Caco-2 (cell line): ENCODE measurements at regions not wholly inside any gene's neighbourhood (a gene's known extent, or its start where the extent isn't known, plus 50 kb on each side); places are given as distances from the start of the nearest gene placed in this dataset.

Experiments used
- BruUV-seq: library from RNA; stranded (reverse); fragments of 400-500 nt; replicated peaks from 2 replicates; lab custom pipeline; 2021; lab: Mats Ljungman, UMichigan
- CTCF ChIA-PET: fragments of 300-600 bp; sonication (Branson Sonifier 250); formaldehyde crosslinking; loops from one replicate; lab custom pipeline; 2022; ENCODE audit warnings: antibody characterized with exemption; lab: Charles Lee
- POLR2A ChIA-PET: fragments of 300-600 bp; sonication (Branson Sonifier 250); formaldehyde crosslinking; loops from one replicate; lab custom pipeline; 2022; ENCODE audit warnings: antibody characterized with exemption; lab: Charles Lee
- DNase-seq, 2 experiments: peaks; one replicate each; pipeline versions ENCODE4 v3.0.0 to v3.0.0-alpha.2; 2020 to 2022
- H3K27me3 ChIP-seq: replicated peaks from 2 replicates; pipeline ENCODE4 v1.6.0; 2011; ENCODE audit warnings: low read length; ENCODE audit not compliant: control insufficient read depth, insufficient read depth
- H3K36me3 ChIP-seq: 2 replicates; pipeline ENCODE4 v1.5.1; 2011; ENCODE audit warnings: low read length; ENCODE audit not compliant: control insufficient read depth, insufficient read depth
- H3K4me1 ChIP-seq: fragments of 250-450 bp; sonication (Bioruptor Pico); 2 replicates; pipeline ENCODE4 v1.5.1; 2020; ENCODE audit warnings: mild to moderate bottlenecking
- H3K4me3 ChIP-seq: 2 replicates; pipeline ENCODE4 v1.5.1; 2011; ENCODE audit warnings: low read depth, mild to moderate bottlenecking, control low read depth, low read length
- H3K9me3 ChIP-seq: fragments of 250-450 bp; sonication (Bioruptor Pico); 2 replicates; pipeline ENCODE4 v1.5.1; 2020; ENCODE audit warnings: mild to moderate bottlenecking, moderate library complexity
- H3K27ac Mint-ChIP-seq: one replicate; pipeline ENCODE4 v1.8.0; 2022; ENCODE audit warnings: mixed read lengths; ENCODE audit not compliant: unreplicated experiment
- H3K27me3 Mint-ChIP-seq: one replicate; pipeline ENCODE4 v1.8.0; 2022; ENCODE audit warnings: mixed read lengths; ENCODE audit not compliant: insufficient read depth, unreplicated experiment
- H3K36me3 Mint-ChIP-seq: one replicate; pipeline ENCODE4 v1.8.0; 2022; ENCODE audit warnings: mild to moderate bottlenecking, mixed read lengths; ENCODE audit not compliant: insufficient read depth, unreplicated experiment
- H3K4me1 Mint-ChIP-seq: one replicate; pipeline ENCODE4 v1.8.0; 2022; ENCODE audit warnings: low read depth, mixed read lengths; ENCODE audit not compliant: unreplicated experiment
- H3K4me3 Mint-ChIP-seq: one replicate; pipeline ENCODE4 v1.8.0; 2022; ENCODE audit warnings: mild to moderate bottlenecking, moderate library complexity, mixed read lengths; ENCODE audit not compliant: unreplicated experiment
- H3K9me3 Mint-ChIP-seq: one replicate; pipeline ENCODE4 v1.8.0; 2022; ENCODE audit warnings: mixed read lengths; ENCODE audit not compliant: unreplicated experiment
- CTCF ChIP-seq, 2 experiments: fragments of 200-600 bp in 1 of 2; IDR thresholded peaks; 1 replicate in 1 of 2; 2 replicates in 1 of 2; pipeline versions ENCODE4 v1.5.1 to v1.8.0; 2011 to 2022; ENCODE audit warnings: antibody characterized with exemption in 1 of 2, control low read depth in 1 of 2, inconsistent platforms in 1 of 2, low read depth in 1 of 2, low read length in 1 of 2, mild to moderate bottlenecking in 1 of 2, moderate library complexity in 1 of 2; ENCODE audit not compliant: insufficient read depth in 1 of 2, severe bottlenecking in 1 of 2, unreplicated experiment in 1 of 2
- intact Hi-C: fragments of 100-400 bp; cut with micrococcal nuclease; formaldehyde crosslinking; loops from one replicate; pipeline ENCODE4 v1.10.0; 2022; ENCODE audit not compliant: unreplicated experiment

- POLR2A ChIA-PET = no interaction called here
- intact Hi-C loops = no loop called here
- DNase-seq = no peak
- TF ChIP-seq CTCF (IDR thresholded peaks at IDR 0.05; ENCODE audit: insufficient read depth in 1 of 2, low read depth in 1 of 2, low read length in 1 of 2, severe bottlenecking in 1 of 2, unreplicated experiment in 1 of 2) = no peak
- Histone ChIP-seq H3K4me1 (no peaks in the 10 kb centered on the region; the same call in 1 of the 2 replicates), H3K4me3 (no peak overlapping the region), H3K9me3 (no peaks in the 10 kb centered on the region), H3K27me3 (no peaks in the 10 kb centered on the region), H3K36me3 (no peaks in the 10 kb centered on the region)
- no peak overlapping the region for H3K4me3 Mint-ChIP-seq
- BruUV-seq = no TSS peak
- no peaks in the 10 kb centered on the region for H3K4me1 Mint-ChIP-seq
- H3K27ac Mint-ChIP-seq = no peak overlapping the region
- H3K27me3 Mint-ChIP-seq = no peaks in the 10 kb centered on the region
- CTCF ChIA-PET = no interaction called here
- no peaks in the 10 kb centered on the region for H3K9me3 Mint-ChIP-seq
- H3K36me3 Mint-ChIP-seq = no peaks in the 10 kb centered on the region
Measured at GRCh38 chr4:163070023-163070422, 96.7 kb downstream of the NAF1 start.

GRCh38 chr4:163063891-163064290 is 102.8 kb downstream of the NAF1 start:
- no peaks in the 10 kb centered on the region for H3K27me3 ChIP-seq
- DNase-seq = no peak
- POLR2A ChIA-PET = no interaction called here
- intact Hi-C loops = no loop called here
- no peaks in the 10 kb centered on the region for H3K27me3 Mint-ChIP-seq
- no peaks in the 10 kb centered on the region for H3K4me1 ChIP-seq
- H3K36me3 ChIP-seq = no peaks in the 10 kb centered on the region
- H3K4me3 Mint-ChIP-seq = no peak overlapping the region
- no peak overlapping the region for H3K4me3 ChIP-seq
- H3K9me3 ChIP-seq = no peaks in the 10 kb centered on the region
- H3K4me1 Mint-ChIP-seq = no peaks in the 10 kb centered on the region
- H3K9me3 Mint-ChIP-seq = peaks cover 11% of the 10 kb centered on the region
- H3K27ac Mint-ChIP-seq = no peak overlapping the region
- BruUV-seq = no TSS peak
- TF ChIP-seq CTCF (IDR thresholded peaks at IDR 0.05; ENCODE audit: insufficient read depth in 1 of 2, low read depth in 1 of 2, low read length in 1 of 2, severe bottlenecking in 1 of 2, unreplicated experiment in 1 of 2) = no peak
- CTCF ChIA-PET = no interaction called here
- no peaks in the 10 kb centered on the region for H3K36me3 Mint-ChIP-seq

GRCh38 chr4:163048447-163048846 is 118.2 kb downstream of the NAF1 start:
- H3K27me3 Mint-ChIP-seq = no peaks in the 10 kb centered on the region
- H3K4me3 ChIP-seq = no peak overlapping the region
- ChIA-PET CTCF (no interaction called here), POLR2A (no interaction called here)
- peak; percentile 42 to 47 for TF ChIP-seq CTCF (IDR thresholded peaks at IDR 0.05; ENCODE audit: insufficient read depth in 1 of 2, low read depth in 1 of 2, low read length in 1 of 2, severe bottlenecking in 1 of 2, unreplicated experiment in 1 of 2)
- no peaks in the 10 kb centered on the region for H3K36me3 ChIP-seq
- peaks cover 6% of the 10 kb centered on the region for H3K4me1 Mint-ChIP-seq
- H3K27me3 ChIP-seq = no peaks in the 10 kb centered on the region
- H3K27ac Mint-ChIP-seq = no peak overlapping the region
- peak in 1 of 2 experiments; percentile 27 for DNase-seq
- H3K36me3 Mint-ChIP-seq = no peaks in the 10 kb centered on the region
- BruUV-seq = no TSS peak
- no peaks in the 10 kb centered on the region for H3K9me3 Mint-ChIP-seq
- no peak overlapping the region for H3K4me3 Mint-ChIP-seq
- H3K9me3 ChIP-seq = no peaks in the 10 kb centered on the region
- peaks cover 3% of the 10 kb centered on the region; the same call in 1 of the 2 replicates for H3K4me1 ChIP-seq
- intact Hi-C loops = loop anchor here (1.0 to 5.0 kb wide), 4 partner anchors 62 to 499 kb away; partner anchors contain the start of genes NAF1 and NPY1R
